MM.1S (cell line): ENCODE measurements at regions not wholly inside any gene's neighbourhood (a gene's known extent, or its start where the extent isn't known, plus 50 kb on each side); places are given as distances from the start of the nearest gene placed in this dataset.

Experiments
- DNase-seq: peaks from one replicate; pipeline ENCODE4 v3.0.0-alpha.2; 2015
- H2AFZ ChIP-seq: fragments of 300-600 bp; sonication (generic); 2 replicates; pipeline ENCODE4 v1.6.0; 2016; ENCODE audit warnings: antibody characterized with exemption, low read length
- H3F3A ChIP-seq: fragments of 300-600 bp; sonication (generic); 2 replicates; pipeline ENCODE4 v1.6.1; 2016; ENCODE audit warnings: mild to moderate bottlenecking, antibody characterized with exemption, low read length, moderate library complexity, mixed read lengths; ENCODE audit not compliant: insufficient read depth
- H3K27ac ChIP-seq: fragments of 300-600 bp; sonication (generic); 2 replicates; pipeline ENCODE4 v1.5.1; 2016; ENCODE audit warnings: mild to moderate bottlenecking, low read length
- H3K27me3 ChIP-seq: fragments of 300-600 bp; sonication (generic); replicated peaks from 2 replicates; pipeline ENCODE4 v1.6.0; 2016; ENCODE audit warnings: low read length; ENCODE audit not compliant: insufficient read depth
- H3K36me3 ChIP-seq: fragments of 300-600 bp; sonication (generic); replicated peaks from 2 replicates; pipeline ENCODE4 v1.6.1; 2016; ENCODE audit warnings: mild to moderate bottlenecking, low read length, mixed read lengths; ENCODE audit not compliant: insufficient read depth
- H3K4me1 ChIP-seq: fragments of 300-600 bp; sonication (generic); 2 replicates; pipeline ENCODE4 v1.6.1; 2016; ENCODE audit warnings: low read length, mixed read lengths
- H3K4me2 ChIP-seq: fragments of 300-600 bp; sonication (generic); 2 replicates; pipeline ENCODE4 v1.6.0; 2016; ENCODE audit warnings: low read depth, low read length
- H3K4me3 ChIP-seq: fragments of 300-600 bp; sonication (generic); 2 replicates; pipeline ENCODE4 v1.5.1; 2016; ENCODE audit warnings: low read length, mixed read lengths
- H3K79me2 ChIP-seq: fragments of 300-600 bp; sonication (generic); 2 replicates; pipeline ENCODE4 v1.6.1; 2016; ENCODE audit warnings: mixed run types, low read length, mixed read lengths
- H3K9ac ChIP-seq: fragments of 300-600 bp; sonication (generic); 2 replicates; pipeline ENCODE4 v1.6.1; 2016; ENCODE audit warnings: low read length, mixed read lengths
- H3K9me2 ChIP-seq: fragments of 300-600 bp; sonication (generic); replicated peaks from 2 replicates; pipeline ENCODE4 v1.6.1; 2016; ENCODE audit warnings: mild to moderate bottlenecking, low read length, mixed read lengths; ENCODE audit not compliant: insufficient read depth
- H3K9me3 ChIP-seq: fragments of 300-600 bp; sonication (generic); replicated peaks from 2 replicates; pipeline ENCODE4 v1.6.1; 2016; ENCODE audit warnings: mild to moderate bottlenecking, low read length, mixed read lengths; ENCODE audit not compliant: insufficient read depth
- H4K20me1 ChIP-seq: fragments of 300-600 bp; sonication (generic); 2 replicates; pipeline ENCODE4 v1.6.1; 2016; ENCODE audit warnings: mild to moderate bottlenecking, low read length, moderate library complexity, mixed read lengths; ENCODE audit not compliant: insufficient read depth
- CTCF ChIP-seq: fragments of 300-600 bp; sonication (generic); IDR thresholded peaks from 2 replicates; pipeline ENCODE4 v1.5.1; 2016; ENCODE audit warnings: antibody characterized with exemption, low read length, mixed read lengths
- EZH2 ChIP-seq: fragments of 300-600 bp; sonication (generic); optimal IDR thresholded peaks from 2 replicates; pipeline ENCODE3; 2017; ENCODE audit warnings: low read depth, mild to moderate bottlenecking, antibody characterized with exemption, low read length, mixed read lengths
- EZH2phosphoT487 ChIP-seq: fragments of 300-600 bp; sonication (generic); IDR thresholded peaks from 2 replicates; pipeline ENCODE4 v1.6.1; 2018; ENCODE audit warnings: antibody characterized with exemption, low read length

- no peak overlapping the region for H3K4me3 ChIP-seq
- no peak for DNase-seq
- no peaks in the 10 kb centered on the region for H3K9me2 ChIP-seq
- peaks cover 9% of the 10 kb centered on the region; the same call in 1 of the 2 replicates for H3K4me1 ChIP-seq
- no peaks in the 10 kb centered on the region for H4K20me1 ChIP-seq
- no peaks in the 10 kb centered on the region for H3K27me3 ChIP-seq
- H3K9me3 ChIP-seq: no peaks in the 10 kb centered on the region
- no peak overlapping the region for H3K4me2 ChIP-seq
- no peaks in the 10 kb centered on the region for H3K36me3 ChIP-seq
- no peaks in the 10 kb centered on the region for H3K79me2 ChIP-seq
- TF ChIP-seq EZH2phosphoT487 (no peak), CTCF (no peak), EZH2 (no peak)
- H2AFZ ChIP-seq: no peak overlapping the region
- H3F3A ChIP-seq: no peaks in the 10 kb centered on the region
- no peak overlapping the region for H3K9ac ChIP-seq
- no peak overlapping the region for H3K27ac ChIP-seq
Observed at GRCh38 chr5:89580976-89581375, 698.0 kb upstream of the MEF2C start.

GRCh38 chr5:89575319-89575718 is 692.3 kb upstream of the MEF2C start:
- no peak overlapping the region for H3K4me2 ChIP-seq
- no peaks in the 10 kb centered on the region for H3K36me3 ChIP-seq
- H3K9me3 ChIP-seq: no peaks in the 10 kb centered on the region
- no peaks in the 10 kb centered on the region for H3K79me2 ChIP-seq
- no peak overlapping the region for H3K27ac ChIP-seq
- H4K20me1 ChIP-seq: no peaks in the 10 kb centered on the region
- H3K27me3 ChIP-seq: no peaks in the 10 kb centered on the region
- no peaks in the 10 kb centered on the region for H3K4me1 ChIP-seq
- H2AFZ ChIP-seq: no peak overlapping the region
- no peak overlapping the region for H3K4me3 ChIP-seq
- H3K9ac ChIP-seq: no peak overlapping the region
- no peak for TF ChIP-seq EZH2phosphoT487
- no peak for TF ChIP-seq EZH2
- no peak for TF ChIP-seq CTCF
- H3F3A ChIP-seq: no peaks in the 10 kb centered on the region
- H3K9me2 ChIP-seq: no peaks in the 10 kb centered on the region
- no peak for DNase-seq

GRCh38 chr5:89573345-89573744 is 690.4 kb upstream of the MEF2C start:
- no peak overlapping the region for H2AFZ ChIP-seq

More at GRCh38 chr5:89573345-89573744, 690.4 kb upstream of the MEF2C start:
- no peak overlapping the region for H3K4me3 ChIP-seq
- H3F3A ChIP-seq: no peaks in the 10 kb centered on the region
- no peaks in the 10 kb centered on the region for H3K79me2 ChIP-seq
- no peaks in the 10 kb centered on the region for H3K9me3 ChIP-seq
- DNase-seq: no peak
- H3K27ac ChIP-seq: no peak overlapping the region
- H3K4me2 ChIP-seq: no peak overlapping the region
- no peaks in the 10 kb centered on the region for H3K4me1 ChIP-seq
- no peaks in the 10 kb centered on the region for H3K36me3 ChIP-seq
- no peaks in the 10 kb centered on the region for H3K27me3 ChIP-seq
- H3K9me2 ChIP-seq: no peaks in the 10 kb centered on the region
- no peak for TF ChIP-seq EZH2phosphoT487
- TF ChIP-seq EZH2: no peak
- no peak for TF ChIP-seq CTCF
- no peak overlapping the region for H3K9ac ChIP-seq
- H4K20me1 ChIP-seq: no peaks in the 10 kb centered on the region
